OCI-LY7 (cell line): ENCODE measurements at regions not wholly inside any gene's neighbourhood (a gene's known extent, or its start where the extent isn't known, plus 50 kb on each side); places are given as distances from the start of the nearest gene placed in this dataset.

Experiments used
- CTCF ChIP-seq: fragments of 200-600 bp; sonication (generic); conservative IDR thresholded peaks from 2 replicates; pipeline ENCODE4 v1.5.1; 2014; ENCODE audit warnings: mild to moderate bottlenecking, antibody characterized with exemption, low read length, moderate library complexity, mixed read lengths
- EZH2phosphoT487 ChIP-seq: fragments of 200-600 bp; sonication (generic); IDR thresholded peaks from 2 replicates; pipeline ENCODE4 v1.6.1; 2018; ENCODE audit warnings: low read depth, borderline replicate concordance, mild to moderate bottlenecking, mixed run types, antibody characterized with exemption, low read length, moderate library complexity, mixed read lengths

GRCh38 chr5:3325972-3326840, 269.4 kb upstream of the IRX1 start:
- no peak for TF ChIP-seq EZH2phosphoT487
- TF ChIP-seq CTCF: no peak
